Activated naive CD8-positive, alpha-beta T cell treated with anti-CD3 and anti-CD28 coated beads, Interleukin-2, amount 50 U/mL, for 24 hours (primary cell): ENCODE measurements at regions not wholly inside any gene's neighbourhood (a gene's known extent, or its start where the extent isn't known, plus 50 kb on each side); places are given as distances from the start of the nearest gene placed in this dataset.
"Not testable (repeated sequence)": the region's sequence is repeated elsewhere in the genome, so short reads cannot be mapped to it uniquely, and the experiment has no call there.

Source experiments
- ATAC-seq: fragments of 150-1000 bp; cut with Tn5 transposase; one replicate; pipeline ENCODE4 v1.10.0; 2021
- DNase-seq: peaks from one replicate; pipeline ENCODE4 v3.0.0; 2021
- H3K27ac Mint-ChIP-seq: one replicate; pipeline ENCODE4 v1.8.0; 2021; ENCODE audit warnings: mild to moderate bottlenecking, mixed read lengths
- H3K27me3 Mint-ChIP-seq: one replicate; pipeline ENCODE4 v1.8.0; 2021; ENCODE audit warnings: mixed read lengths
- H3K36me3 Mint-ChIP-seq: one replicate; pipeline ENCODE4 v1.8.0; 2021; ENCODE audit warnings: low read depth, mixed read lengths
- H3K4me1 Mint-ChIP-seq: one replicate; pipeline ENCODE4 v1.8.0; 2021; ENCODE audit warnings: mixed read lengths
- H3K4me3 Mint-ChIP-seq: one replicate; pipeline ENCODE4 v1.8.0; 2021; ENCODE audit warnings: mild to moderate bottlenecking, moderate library complexity, mixed read lengths
- H3K9me3 Mint-ChIP-seq: one replicate; pipeline ENCODE4 v1.8.0; 2021; ENCODE audit warnings: mixed read lengths

DNA sequence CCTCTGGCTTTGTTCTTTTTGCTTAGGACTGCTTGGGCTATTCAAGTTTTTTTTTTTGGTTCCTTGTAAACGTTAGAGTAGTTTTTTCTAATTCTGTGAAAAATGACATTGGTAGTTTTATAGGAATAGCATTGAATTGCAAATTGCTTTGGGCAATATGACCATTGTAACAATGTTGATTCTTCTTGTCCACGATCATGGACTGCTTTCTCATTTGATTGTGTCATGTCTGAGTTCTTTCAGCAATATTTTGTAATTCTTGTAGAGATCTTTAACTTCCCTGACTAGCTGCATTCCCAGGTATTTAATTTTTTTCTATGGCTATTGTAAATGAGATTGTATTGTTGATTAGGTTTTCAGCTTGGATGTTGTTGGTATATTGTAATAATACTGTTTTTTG lies 286.2 kb upstream of the C1QTNF3 start:
- H3K27ac Mint-ChIP-seq, ATAC-seq, DNase-seq, H3K36me3 Mint-ChIP-seq, H3K27me3 Mint-ChIP-seq, H3K4me1 Mint-ChIP-seq, H3K4me3 Mint-ChIP-seq, H3K9me3 Mint-ChIP-seq: not testable (repeated sequence)

- not testable (repeated sequence) for H3K27ac Mint-ChIP-seq, H3K4me3 Mint-ChIP-seq, H3K4me1 Mint-ChIP-seq, H3K36me3 Mint-ChIP-seq, H3K27me3 Mint-ChIP-seq, DNase-seq, ATAC-seq, H3K9me3 Mint-ChIP-seq
Observed at GRCh38 chr5:34329611-34330108, 286.6 kb upstream of the C1QTNF3 start.

DNA sequence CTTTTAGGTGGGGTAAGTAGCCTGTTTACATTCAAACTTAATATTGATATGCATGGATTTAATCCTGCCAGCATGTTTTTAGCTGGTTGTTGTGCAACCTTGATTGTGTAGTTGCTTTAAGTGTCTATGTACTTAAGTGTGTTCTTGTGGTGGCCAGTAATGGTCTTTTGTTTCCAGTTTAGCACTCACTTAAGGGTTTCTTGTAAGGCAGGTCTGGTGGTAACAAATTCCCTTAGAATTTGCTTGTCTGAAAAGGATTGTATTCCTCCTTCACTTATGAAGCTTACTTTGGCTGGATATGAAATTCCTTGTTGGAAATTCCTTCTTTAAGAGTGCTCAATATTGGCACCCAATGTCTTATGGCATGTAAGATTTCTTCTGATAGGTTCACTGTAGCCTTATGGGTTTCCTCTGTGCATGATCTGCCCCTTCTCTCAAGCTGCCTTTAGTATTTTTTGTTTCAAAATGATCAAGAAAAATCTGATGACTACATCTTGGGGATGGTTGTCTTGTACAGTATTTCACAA lies 289.0 kb upstream of the C1QTNF3 start:
- not testable (repeated sequence) for H3K36me3 Mint-ChIP-seq, H3K4me3 Mint-ChIP-seq, ATAC-seq, H3K27me3 Mint-ChIP-seq, DNase-seq, H3K4me1 Mint-ChIP-seq, H3K9me3 Mint-ChIP-seq, H3K27ac Mint-ChIP-seq

GRCh38 chr5:34339408-34340001 lies 296.5 kb upstream of the C1QTNF3 start:
- not testable (repeated sequence) for H3K36me3 Mint-ChIP-seq, H3K9me3 Mint-ChIP-seq, H3K4me3 Mint-ChIP-seq, ATAC-seq, H3K27ac Mint-ChIP-seq, DNase-seq, H3K4me1 Mint-ChIP-seq, H3K27me3 Mint-ChIP-seq

DNA sequence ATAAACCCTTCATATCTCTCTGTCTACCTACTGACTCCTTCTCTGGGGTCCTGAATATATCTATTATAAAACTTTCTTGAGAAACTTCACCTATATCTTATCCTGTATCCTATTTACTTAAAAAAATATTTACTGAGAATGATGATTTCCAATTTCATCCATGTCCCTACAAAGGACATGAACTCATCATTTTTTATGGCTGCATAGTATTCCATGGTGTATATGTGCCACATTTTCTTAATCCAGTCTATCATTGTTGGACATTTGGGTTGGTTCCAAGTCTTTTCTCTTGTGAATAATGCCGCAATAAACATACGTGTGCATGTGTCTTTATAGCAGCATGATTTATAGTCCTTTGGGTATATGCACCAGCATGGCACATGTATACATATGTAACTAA lies 301.7 kb upstream of the RAI14 start:
- not testable (repeated sequence) for H3K9me3 Mint-ChIP-seq, ATAC-seq, H3K4me1 Mint-ChIP-seq, H3K36me3 Mint-ChIP-seq, DNase-seq, H3K4me3 Mint-ChIP-seq, H3K27ac Mint-ChIP-seq
- peaks cover 10% of the 10 kb centered on the region for H3K27me3 Mint-ChIP-seq

- not testable (repeated sequence) for H3K27ac Mint-ChIP-seq, H3K4me1 Mint-ChIP-seq, H3K36me3 Mint-ChIP-seq, H3K9me3 Mint-ChIP-seq, H3K4me3 Mint-ChIP-seq, DNase-seq, H3K27me3 Mint-ChIP-seq
- peak; percentile 57 for ATAC-seq
Observed at GRCh38 chr5:34371417-34371816, 284.7 kb upstream of the RAI14 start.

DNA sequence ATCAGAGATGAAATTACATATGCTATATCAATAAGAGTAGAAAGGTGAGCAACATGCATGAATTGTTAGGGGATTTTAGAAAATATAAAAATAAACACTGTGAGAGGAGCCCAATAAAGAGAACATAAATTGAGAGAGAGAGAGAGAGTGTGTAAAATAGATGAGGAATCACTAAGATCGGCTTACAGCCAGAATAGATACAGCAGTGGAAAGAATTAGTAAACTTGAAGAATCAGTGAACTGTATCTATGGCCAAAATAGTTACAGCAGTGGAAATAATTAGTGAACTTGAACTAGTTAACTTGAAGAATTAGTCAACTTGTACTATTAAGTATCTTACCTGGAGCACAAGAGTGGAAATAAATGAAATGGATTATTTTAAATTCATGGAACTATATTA lies 284.3 kb upstream of the RAI14 start:
- H3K4me3 Mint-ChIP-seq, DNase-seq, H3K9me3 Mint-ChIP-seq, H3K36me3 Mint-ChIP-seq, H3K27me3 Mint-ChIP-seq, H3K27ac Mint-ChIP-seq, H3K4me1 Mint-ChIP-seq: not testable (repeated sequence)
- ATAC-seq, result peak; percentile 72

GRCh38 chr5:34372739-34373138 lies 283.4 kb upstream of the RAI14 start:
- not testable (repeated sequence) for ATAC-seq, H3K27ac Mint-ChIP-seq, H3K4me3 Mint-ChIP-seq, H3K36me3 Mint-ChIP-seq, H3K27me3 Mint-ChIP-seq, H3K4me1 Mint-ChIP-seq, DNase-seq, H3K9me3 Mint-ChIP-seq

DNA sequence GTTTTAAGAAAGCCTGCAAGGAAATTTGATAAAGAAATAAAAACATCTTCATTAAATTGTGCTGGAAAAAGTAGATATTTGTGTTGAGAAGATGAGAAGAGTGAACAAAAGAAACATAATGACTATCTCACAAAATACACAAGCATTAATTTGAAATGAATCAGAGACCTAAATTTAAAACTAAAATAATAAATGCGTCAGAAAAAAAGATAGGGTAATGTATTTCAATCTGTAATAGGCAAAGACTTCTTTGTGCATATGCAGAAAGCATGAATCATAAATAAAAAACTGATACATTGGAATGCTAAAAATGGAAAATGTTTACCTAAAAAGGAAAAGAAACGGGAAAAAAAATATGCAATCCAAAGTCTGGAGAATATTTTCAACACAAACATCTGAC lies 278.5 kb upstream of the RAI14 start:
- H3K9me3 Mint-ChIP-seq, H3K27ac Mint-ChIP-seq, H3K4me1 Mint-ChIP-seq, H3K27me3 Mint-ChIP-seq, DNase-seq, ATAC-seq, H3K36me3 Mint-ChIP-seq, H3K4me3 Mint-ChIP-seq: not testable (repeated sequence)

GRCh38 chr5:34378498-34378897 lies 277.6 kb upstream of the RAI14 start:
- not testable (repeated sequence) for ATAC-seq, H3K36me3 Mint-ChIP-seq, H3K4me1 Mint-ChIP-seq, DNase-seq, H3K27me3 Mint-ChIP-seq, H3K4me3 Mint-ChIP-seq, H3K27ac Mint-ChIP-seq, H3K9me3 Mint-ChIP-seq

DNA sequence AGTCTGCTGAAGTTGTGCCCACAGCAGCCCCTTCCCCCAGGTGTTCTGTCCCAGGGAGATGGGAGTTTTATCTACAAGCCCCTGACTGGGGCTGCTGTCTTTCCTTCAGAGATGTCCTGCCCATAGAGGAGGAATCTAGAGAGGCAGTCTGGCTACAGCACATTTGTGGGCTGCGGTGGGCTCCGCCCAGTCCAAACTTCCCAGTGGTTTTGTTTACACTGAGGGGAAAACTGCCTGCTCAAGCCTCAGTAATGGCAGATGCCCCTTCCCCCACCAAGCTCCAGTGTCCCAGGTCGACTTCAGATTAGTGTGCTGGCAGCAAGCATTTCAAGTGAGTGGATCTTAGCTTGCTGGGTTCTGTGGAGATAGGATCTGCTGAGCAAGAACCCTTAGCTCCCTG lies 267.4 kb upstream of the RAI14 start:
- not testable (repeated sequence) for DNase-seq, H3K27me3 Mint-ChIP-seq, H3K4me3 Mint-ChIP-seq, H3K36me3 Mint-ChIP-seq, H3K9me3 Mint-ChIP-seq, ATAC-seq, H3K27ac Mint-ChIP-seq, H3K4me1 Mint-ChIP-seq

GRCh38 chr5:34409373-34409772 lies 246.8 kb upstream of the RAI14 start:
- H3K4me3 Mint-ChIP-seq, result no peak overlapping the region
- no peaks in the 10 kb centered on the region for H3K9me3 Mint-ChIP-seq
- H3K4me1 Mint-ChIP-seq, result no peaks in the 10 kb centered on the region
- no peak for ATAC-seq
- no peaks in the 10 kb centered on the region for H3K36me3 Mint-ChIP-seq
- DNase-seq, result no peak
- no peak overlapping the region for H3K27ac Mint-ChIP-seq
- H3K27me3 Mint-ChIP-seq, result peaks cover 5% of the 10 kb centered on the region

DNA sequence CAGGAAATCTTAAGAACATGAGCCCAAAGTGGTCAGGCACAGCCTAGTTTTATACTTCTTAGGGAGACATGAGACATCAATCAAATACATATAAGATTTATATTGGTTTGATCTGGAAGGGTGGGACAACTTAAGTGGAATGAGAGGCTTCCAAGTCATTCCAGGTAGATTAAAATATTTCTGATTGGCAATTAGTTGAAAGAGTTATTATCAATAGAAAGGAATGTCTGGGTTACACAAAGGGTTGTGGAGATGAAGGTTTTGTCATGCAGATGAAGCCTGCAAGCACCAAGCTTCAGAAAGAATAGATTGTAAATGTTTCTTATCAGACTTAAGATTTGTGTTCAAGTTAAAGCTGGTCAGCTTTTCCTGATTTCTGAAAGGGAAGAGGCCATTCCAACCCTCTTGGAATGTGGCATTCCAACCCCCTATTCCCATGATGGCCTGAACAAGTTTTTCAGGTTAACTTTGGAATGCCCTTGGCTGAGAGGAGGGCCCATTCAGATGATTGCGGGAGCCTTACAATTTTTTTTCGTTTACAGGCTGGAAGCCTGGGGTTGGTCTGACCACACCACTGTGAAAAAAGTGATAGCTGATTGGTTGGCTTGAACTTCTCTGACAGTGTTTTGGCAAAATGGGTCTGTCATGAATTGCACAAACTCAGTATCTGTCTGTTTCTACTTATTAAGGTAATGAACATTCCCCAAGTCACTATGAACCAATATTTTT lies 245.6 kb upstream of the RAI14 start:
- no peak overlapping the region for H3K27ac Mint-ChIP-seq
- no peaks in the 10 kb centered on the region for H3K36me3 Mint-ChIP-seq
- no peaks in the 10 kb centered on the region for H3K9me3 Mint-ChIP-seq
- H3K4me1 Mint-ChIP-seq, result no peaks in the 10 kb centered on the region
- no peak overlapping the region for H3K4me3 Mint-ChIP-seq
- peaks cover 5% of the 10 kb centered on the region for H3K27me3 Mint-ChIP-seq
- DNase-seq, result no peak
- no peak for ATAC-seq

GRCh38 chr5:34411470-34412346 lies 244.4 kb upstream of the RAI14 start:
- no peak overlapping the region for H3K27ac Mint-ChIP-seq
- no peaks in the 10 kb centered on the region for H3K4me1 Mint-ChIP-seq
- H3K36me3 Mint-ChIP-seq, result no peaks in the 10 kb centered on the region
- peaks cover 5% of the 10 kb centered on the region for H3K27me3 Mint-ChIP-seq
- no peak for ATAC-seq
- no peak overlapping the region for H3K4me3 Mint-ChIP-seq
- H3K9me3 Mint-ChIP-seq, result no peaks in the 10 kb centered on the region
- no peak for DNase-seq

GRCh38 chr5:34412736-34413135 lies 243.4 kb upstream of the RAI14 start:
- H3K4me1 Mint-ChIP-seq, result no peaks in the 10 kb centered on the region
- no peaks in the 10 kb centered on the region for H3K36me3 Mint-ChIP-seq
- no peaks in the 10 kb centered on the region for H3K9me3 Mint-ChIP-seq
- H3K27ac Mint-ChIP-seq, result no peak overlapping the region
- ATAC-seq (no peak), DNase-seq (no peak)
- peaks cover 5% of the 10 kb centered on the region for H3K27me3 Mint-ChIP-seq
- H3K4me3 Mint-ChIP-seq, result no peak overlapping the region
